GM12892 (cell line): ENCODE measurements at regions not wholly inside any gene's neighbourhood (a gene's known extent, or its start where the extent isn't known, plus 50 kb on each side); places are given as distances from the start of the nearest gene placed in this dataset.

Experiments
- POLR2A ChIP-seq: IDR thresholded peaks from 2 replicates; pipeline ENCODE4 v1.6.1; 2011; ENCODE audit warnings: low read depth, low read length, control low read depth
- POLR2AphosphoS5 ChIP-seq: IDR thresholded peaks from 2 replicates; pipeline ENCODE4 v1.6.1; 2011; ENCODE audit warnings: low read depth, low read length, control low read depth

DNA sequence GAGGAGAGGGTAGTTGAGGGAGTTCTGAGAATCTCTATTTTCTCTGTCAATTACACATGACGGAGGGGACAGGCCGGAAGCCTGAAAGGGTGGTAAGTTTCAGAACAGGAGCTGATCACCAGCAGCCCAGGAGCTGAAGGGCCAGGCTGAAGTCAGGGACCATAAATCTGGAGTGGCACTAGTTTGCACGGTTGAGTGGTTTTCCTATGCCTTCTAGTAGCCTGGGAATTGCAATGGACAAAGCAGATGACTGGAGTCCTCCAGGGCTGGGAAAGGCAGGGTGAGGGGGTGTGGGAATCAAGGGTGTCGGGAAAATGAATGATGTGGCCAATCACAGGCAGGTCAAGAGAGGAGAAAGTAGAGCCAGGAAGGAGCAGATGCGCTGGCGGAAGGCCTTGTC lies 72.5 kb downstream of the MAGEF1 start:
- no peak for TF ChIP-seq POLR2AphosphoS5
- no peak for TF ChIP-seq POLR2A
